PC-3 (cell line): ENCODE measurements at regions not wholly inside any gene's neighbourhood (a gene's known extent, or its start where the extent isn't known, plus 50 kb on each side); places are given as distances from the start of the nearest gene placed in this dataset.

Source experiments
- ATAC-seq: fragments of 200-7000 bp; cut with Tn5 transposase; 2 replicates; pipeline ENCODE4 v1.9.1; 2020; ENCODE audit warnings: mild to moderate bottlenecking, moderate library complexity
- BruUV-seq: library from RNA; stranded (reverse); fragments of 400-500 nt; replicated peaks from 2 replicates; lab custom pipeline; 2021; lab: Mats Ljungman, UMichigan
- CTCF ChIA-PET: fragments of 300-600 bp; sonication (Branson Sonifier 250); formaldehyde crosslinking; loops from one replicate; lab custom pipeline; 2022; ENCODE audit warnings: antibody characterized with exemption; lab: Charles Lee
- POLR2A ChIA-PET: fragments of 300-600 bp; sonication (Branson Sonifier 250); formaldehyde crosslinking; loops from one replicate; lab custom pipeline; 2022; ENCODE audit warnings: antibody characterized with exemption; ENCODE audit not compliant: unreplicated experiment; lab: Charles Lee
- DNase-seq: peaks from one replicate; pipeline ENCODE4 v3.0.0-alpha.2; 2015
- H2AFZ ChIP-seq: fragments of 300-600 bp; sonication (generic); 2 replicates; pipeline ENCODE4 v1.6.0; 2016; ENCODE audit warnings: antibody characterized with exemption, low read length
- H3F3A ChIP-seq: fragments of 300-600 bp; sonication (generic); one replicate; pipeline ENCODE4 v1.6.0; 2017; ENCODE audit warnings: antibody characterized with exemption, low read length, control low read depth, mild to moderate bottlenecking; ENCODE audit not compliant: unreplicated experiment
- H3K27ac ChIP-seq: fragments of 300-600 bp; sonication (generic); 2 replicates; pipeline ENCODE4 v1.5.1; 2016; ENCODE audit warnings: mild to moderate bottlenecking, low read length
- H3K27me3 ChIP-seq: fragments of 300-600 bp; sonication (generic); 2 replicates; pipeline ENCODE4 v1.6.1; 2016; ENCODE audit warnings: low read length, mixed read lengths
- H3K36me3 ChIP-seq: fragments of 300-600 bp; sonication (generic); 2 replicates; pipeline ENCODE4 v1.6.1; 2016; ENCODE audit warnings: low read depth, mixed run types, low read length, mixed read lengths
- H3K4me1 ChIP-seq: fragments of 300-600 bp; sonication (generic); 2 replicates; pipeline ENCODE4 v1.5.1; 2016; ENCODE audit warnings: low read length; ENCODE audit not compliant: insufficient read depth
- H3K4me2 ChIP-seq: fragments of 300-600 bp; sonication (generic); 2 replicates; pipeline ENCODE4 v1.6.0; 2016; ENCODE audit warnings: low read length
- H3K4me3 ChIP-seq: fragments of 300-600 bp; sonication (generic); 2 replicates; pipeline ENCODE4 v1.5.1; 2016; ENCODE audit warnings: mild to moderate bottlenecking, low read length, mixed read lengths
- H3K79me2 ChIP-seq: fragments of 300-600 bp; sonication (generic); 2 replicates; pipeline ENCODE4 v1.6.1; 2017; ENCODE audit warnings: low read length, mixed read lengths
- H3K9ac ChIP-seq: fragments of 300-600 bp; sonication (generic); 2 replicates; pipeline ENCODE4 v1.6.0; 2016; ENCODE audit warnings: mild to moderate bottlenecking, low read length
- H3K9me2 ChIP-seq: fragments of 300-600 bp; sonication (generic); replicated peaks from 2 replicates; pipeline ENCODE4 v1.6.1; 2016; ENCODE audit warnings: mixed run types, low read length, mixed read lengths
- H3K9me3 ChIP-seq: fragments of 300-600 bp; sonication (generic); 2 replicates; pipeline ENCODE4 v1.6.1; 2016; ENCODE audit warnings: low read length, mixed read lengths
- H4K20me1 ChIP-seq: fragments of 300-600 bp; sonication (generic); 2 replicates; pipeline ENCODE4 v1.6.1; 2016; ENCODE audit warnings: low read length, mixed read lengths
- EZH2 ChIP-seq: fragments of 300-600 bp; sonication (generic); IDR thresholded peaks from one replicate; pipeline ENCODE4 v1.6.1; 2017; ENCODE audit warnings: antibody characterized with exemption, mild to moderate bottlenecking, low read length; ENCODE audit not compliant: unreplicated experiment
- EZH2phosphoT487 ChIP-seq: fragments of 300-600 bp; sonication (generic); IDR thresholded peaks from 2 replicates; pipeline ENCODE4 v1.6.1; 2018; ENCODE audit warnings: mild to moderate bottlenecking, antibody characterized with exemption, low read length, borderline replicate concordance
- intact Hi-C: fragments of 100-400 bp; cut with micrococcal nuclease; formaldehyde crosslinking; loops from 2 replicates; pipeline ENCODE4 v1.9.0; 2023
- TF ChIP-seq, protein P1 (sequence below): fragments of 300-600 bp; sonication (generic); conservative IDR thresholded peaks from 2 replicates; pipeline ENCODE4 v1.5.1; 2017; ENCODE audit warnings: antibody characterized with exemption, low read depth, mild to moderate bottlenecking, low read length

DNA sequence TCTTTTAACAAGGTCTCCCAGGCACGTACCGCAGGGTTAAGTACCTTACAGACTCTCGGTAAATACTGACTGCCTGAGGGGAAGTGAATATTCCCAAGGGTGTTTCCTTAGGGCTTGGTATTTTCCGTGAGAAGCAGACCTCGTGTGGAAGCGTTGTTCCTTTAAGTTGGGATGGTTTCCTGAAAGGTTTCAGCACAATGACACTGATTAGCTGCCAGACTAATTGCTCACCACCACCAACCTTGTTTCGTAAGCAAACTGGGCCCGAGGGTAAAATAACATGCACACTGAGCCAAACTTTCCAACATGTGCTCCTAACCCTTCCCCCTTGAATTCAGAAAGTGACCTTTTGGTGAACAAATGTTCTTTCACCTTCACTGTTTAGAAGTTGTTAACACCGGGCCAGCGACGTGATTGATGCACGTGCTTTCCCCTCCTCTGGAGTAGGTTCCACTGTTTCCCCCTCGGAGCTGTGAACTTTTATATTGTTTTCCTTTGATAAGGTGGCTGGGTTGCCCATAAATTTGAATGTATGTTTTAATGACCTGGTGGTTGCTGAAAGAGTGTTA lies 128.1 kb upstream of the RPS23 start:
- peaks cover 6% of the 10 kb centered on the region; the same call in 1 of the 2 replicates for H3K36me3 ChIP-seq
- ATAC-seq = peak; percentile 79
- H3K9me3 ChIP-seq = peaks cover 6% of the 10 kb centered on the region; the same call in 1 of the 2 replicates
- peak overlapping the region; percentile 19; the same call in 1 of the 2 replicates for H3K4me3 ChIP-seq
- H4K20me1 ChIP-seq = no peaks in the 10 kb centered on the region
- peaks cover 28% of the 10 kb centered on the region for H3K4me1 ChIP-seq
- peak overlapping the region; percentile 32; the same call in 1 of the 2 replicates for H2AFZ ChIP-seq
- ChIA-PET POLR2A (interaction anchor here (0.7 kb wide), 1 partner anchor 627 kb away, joined by 3 read pairs; no protein-coding TSS in a partner anchor), CTCF (interaction anchor here (0.8 kb wide), 1 partner anchor 40 kb away, joined by 3 read pairs; no protein-coding TSS in a partner anchor)
- H3K79me2 ChIP-seq = no peaks in the 10 kb centered on the region
- no peaks in the 10 kb centered on the region for H3F3A ChIP-seq
- peak overlapping the region; percentile 87 for H3K9ac ChIP-seq
- H3K9me2 ChIP-seq = no peaks in the 10 kb centered on the region
- H3K4me2 ChIP-seq = peak overlapping the region; percentile 64
- BruUV-seq = no TSS peak
- peak; percentile 93 for DNase-seq
- TF ChIP-seq EZH2 (no peak), EZH2phosphoT487 (no peak)
- TF ChIP-seq, protein P1, sequence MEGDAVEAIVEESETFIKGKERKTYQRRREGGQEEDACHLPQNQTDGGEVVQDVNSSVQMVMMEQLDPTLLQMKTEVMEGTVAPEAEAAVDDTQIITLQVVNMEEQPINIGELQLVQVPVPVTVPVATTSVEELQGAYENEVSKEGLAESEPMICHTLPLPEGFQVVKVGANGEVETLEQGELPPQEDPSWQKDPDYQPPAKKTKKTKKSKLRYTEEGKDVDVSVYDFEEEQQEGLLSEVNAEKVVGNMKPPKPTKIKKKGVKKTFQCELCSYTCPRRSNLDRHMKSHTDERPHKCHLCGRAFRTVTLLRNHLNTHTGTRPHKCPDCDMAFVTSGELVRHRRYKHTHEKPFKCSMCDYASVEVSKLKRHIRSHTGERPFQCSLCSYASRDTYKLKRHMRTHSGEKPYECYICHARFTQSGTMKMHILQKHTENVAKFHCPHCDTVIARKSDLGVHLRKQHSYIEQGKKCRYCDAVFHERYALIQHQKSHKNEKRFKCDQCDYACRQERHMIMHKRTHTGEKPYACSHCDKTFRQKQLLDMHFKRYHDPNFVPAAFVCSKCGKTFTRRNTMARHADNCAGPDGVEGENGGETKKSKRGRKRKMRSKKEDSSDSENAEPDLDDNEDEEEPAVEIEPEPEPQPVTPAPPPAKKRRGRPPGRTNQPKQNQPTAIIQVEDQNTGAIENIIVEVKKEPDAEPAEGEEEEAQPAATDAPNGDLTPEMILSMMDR = no peak
- H3K27me3 ChIP-seq = no peaks in the 10 kb centered on the region
- peak overlapping the region; percentile 98 for H3K27ac ChIP-seq
- intact Hi-C loops = loop anchor here (1.0 to 5.0 kb wide), 2 partner anchors 17 to 226 kb away; no protein-coding TSS in a partner anchor

- peak overlapping the region; percentile 98 for H3K27ac ChIP-seq
- CTCF ChIA-PET = no interaction called here
- POLR2A ChIA-PET = no interaction called here
- no peaks in the 10 kb centered on the region for H3K79me2 ChIP-seq
- no peaks in the 10 kb centered on the region for H3F3A ChIP-seq
- H3K9me3 ChIP-seq = peaks cover 6% of the 10 kb centered on the region; the same call in 1 of the 2 replicates
- H3K36me3 ChIP-seq = peaks cover 6% of the 10 kb centered on the region; the same call in 1 of the 2 replicates
- H3K4me3 ChIP-seq = peak overlapping the region; percentile 19; the same call in 1 of the 2 replicates
- H3K9me2 ChIP-seq = no peaks in the 10 kb centered on the region
- peak overlapping the region; percentile 65 for H3K4me2 ChIP-seq
- H3K4me1 ChIP-seq = peaks cover 28% of the 10 kb centered on the region
- H3K9ac ChIP-seq = peak overlapping the region; percentile 87
- H4K20me1 ChIP-seq = no peaks in the 10 kb centered on the region
- intact Hi-C loops = loop anchor here (1.0 to 5.0 kb wide), 4 partner anchors 16 to 1068 kb away; no protein-coding TSS in a partner anchor
- H2AFZ ChIP-seq = no peak overlapping the region
- ATAC-seq (peak; percentile 86), DNase-seq (peak; percentile 97)
- TF ChIP-seq EZH2 (no peak), EZH2phosphoT487 (no peak)
- TF ChIP-seq, protein P1 = no peak
- H3K27me3 ChIP-seq = no peaks in the 10 kb centered on the region
- no TSS peak for BruUV-seq
These were observed 127.6 kb upstream of the RPS23 start for GRCh38 chr5:82405618-82406204.
